ENCODE measurements at regions not wholly inside any gene's neighbourhood (a gene's known extent, or its start where the extent isn't known, plus 50 kb on each side); places are given as distances from the start of the nearest gene placed in this dataset.
"Not testable (repeated sequence)": the region's sequence is repeated elsewhere in the genome, so short reads cannot be mapped to it uniquely, and the experiment has no call there.

GRCh38 chr5:23895614-23896013 is 388.2 kb downstream of the PRDM9 start:
- POLR2A ChIA-PET, result no interaction called here
- Histone ChIP-seq H3K4me1 (ENCODE audit: insufficient read depth, low read length) (no peaks in the 10 kb centered on the region), H3K4me3 (ENCODE audit: low read length) (no peak overlapping the region), H3K27ac (ENCODE audit: low read depth, low read length) (no peak overlapping the region), H3K9me3 (ENCODE audit: low read length) (no peaks in the 10 kb centered on the region), H3K27me3 (ENCODE audit: insufficient read depth, low read length, poor library complexity, severe bottlenecking) (no peaks in the 10 kb centered on the region), H3K36me3 (ENCODE audit: insufficient read depth, low read length) (no peaks in the 10 kb centered on the region)
- Mint-ChIP-seq H3K4me1 (no peaks in the 10 kb centered on the region), H3K4me3 (no peak overlapping the region), H3K36me3 (no peaks in the 10 kb centered on the region), H3K27ac (no peak overlapping the region), H3K27me3 (no peaks in the 10 kb centered on the region), H3K9me3 (peaks cover 0 to 25% (median 6%) of the 10 kb centered on the region in 5 donors)
- CTCF ChIA-PET, result no interaction called here
- DNase-seq, result no peak

DNA sequence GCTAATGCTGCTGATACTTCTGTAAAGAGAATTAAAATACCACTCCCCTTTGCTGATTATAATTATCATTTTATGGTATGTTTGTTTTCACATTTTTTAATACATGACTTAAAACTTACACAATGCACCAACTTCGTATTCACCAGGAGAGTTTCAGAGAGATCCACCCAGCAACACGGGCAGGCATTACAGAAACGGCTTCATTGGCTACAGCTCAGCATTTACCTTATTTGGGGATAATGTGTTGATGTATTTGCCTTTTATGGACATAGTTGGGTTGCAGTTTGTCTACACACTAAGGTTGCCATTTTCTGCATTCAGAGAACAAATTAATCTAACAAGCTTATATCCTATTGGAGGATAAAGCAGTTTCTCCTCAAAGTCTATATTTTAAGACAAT is 423.6 kb downstream of the PRDM9 start:
- no peaks in the 10 kb centered on the region for H3K4me1 ChIP-seq (ENCODE audit: insufficient read depth, low read length)
- no peaks in the 10 kb centered on the region for H3K36me3 ChIP-seq (ENCODE audit: insufficient read depth, low read length)
- POLR2A ChIA-PET, result no interaction called here
- Mint-ChIP-seq H3K36me3 (no peaks in the 10 kb centered on the region), H3K27me3 (no peaks in the 10 kb centered on the region), H3K9me3 (peaks cover 7 to 23% (median 11%) of the 10 kb centered on the region in 5 donors), H3K4me1 (no peaks in the 10 kb centered on the region), H3K4me3 (no peak overlapping the region), H3K27ac (no peak overlapping the region)
- CTCF ChIA-PET, result no interaction called here
- H3K4me3 ChIP-seq (ENCODE audit: low read length), result no peak overlapping the region
- no peaks in the 10 kb centered on the region for H3K9me3 ChIP-seq (ENCODE audit: low read length)
- no peak overlapping the region for H3K27ac ChIP-seq (ENCODE audit: low read depth, low read length)
- no peaks in the 10 kb centered on the region for H3K27me3 ChIP-seq (ENCODE audit: insufficient read depth, low read length, poor library complexity, severe bottlenecking)
- no peak for DNase-seq

DNA sequence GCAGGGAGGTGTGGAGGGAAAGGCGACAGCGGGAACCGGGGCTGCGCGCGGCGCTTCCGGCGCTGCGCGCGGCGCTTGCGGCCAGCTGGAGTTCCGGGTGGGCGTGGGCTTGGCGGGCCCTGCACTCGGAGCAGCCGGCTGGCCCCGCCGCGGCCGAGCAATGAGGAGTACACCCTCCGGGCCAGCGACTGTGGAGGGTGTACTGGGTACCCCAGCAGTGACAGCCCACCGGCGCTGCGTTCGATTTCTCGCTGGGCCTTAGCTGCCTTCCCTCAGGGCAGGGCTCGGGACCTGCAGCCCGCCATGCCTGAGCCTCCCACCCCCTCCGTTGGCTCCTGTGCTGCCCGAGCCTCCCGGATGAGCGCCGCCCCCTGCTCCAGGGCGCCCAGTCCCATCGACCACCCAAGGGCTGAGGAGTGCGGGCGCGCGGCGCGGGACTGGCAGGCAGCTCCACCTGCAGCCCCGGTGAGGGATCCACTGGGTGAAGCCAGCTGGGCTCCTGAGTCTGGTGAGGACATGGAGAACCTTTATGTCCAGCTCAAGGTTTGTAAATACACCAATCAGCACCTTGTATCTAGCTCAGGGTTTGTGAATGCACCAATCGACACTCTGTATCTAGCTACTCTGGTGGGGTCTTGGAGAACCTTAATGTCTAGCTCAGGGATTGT is 444.0 kb downstream of the PRDM9 start:
- H3K27me3 ChIP-seq (ENCODE audit: insufficient read depth, low read length, poor library complexity, severe bottlenecking); POLR2A ChIA-PET; H3K36me3 Mint-ChIP-seq; H3K36me3 ChIP-seq (ENCODE audit: insufficient read depth, low read length); H3K4me1 ChIP-seq (ENCODE audit: insufficient read depth, low read length); H3K27ac ChIP-seq (ENCODE audit: low read depth, low read length); H3K4me1 Mint-ChIP-seq; H3K9me3 ChIP-seq (ENCODE audit: low read length); H3K27me3 Mint-ChIP-seq; H3K4me3 ChIP-seq (ENCODE audit: low read length): not testable (repeated sequence)
- H3K9me3 Mint-ChIP-seq, result peaks cover 8 to 45% (median 34%) of the 10 kb centered on the region in 5 donors
- CTCF ChIA-PET, result interaction anchor here (1.2 kb wide), 1 partner anchor 74 kb away, joined by 3 read pairs; no protein-coding TSS in a partner anchor
- peak overlapping the region in 1 of 8 donors; percentile 22 for H3K27ac Mint-ChIP-seq
- H3K4me3 Mint-ChIP-seq, result peak overlapping the region in 4 of 7 donors; percentile 49 to 80 (median 74)
- DNase-seq, result peak in 1 of 5 donors; percentile 51

GRCh38 chr5:23963449-23963848 is 456.0 kb downstream of the PRDM9 start:
- H3K9me3 Mint-ChIP-seq, result peaks cover 3 to 25% (median 18%) of the 10 kb centered on the region in 5 donors
- POLR2A ChIA-PET, result no interaction called here

GRCh38 chr5:23977365-23977764 is 470.0 kb downstream of the PRDM9 start:
- Histone ChIP-seq H3K27me3 (ENCODE audit: insufficient read depth, low read length, poor library complexity, severe bottlenecking) (no peaks in the 10 kb centered on the region), H3K4me3 (ENCODE audit: low read length) (no peak overlapping the region), H3K27ac (ENCODE audit: low read depth, low read length) (no peak overlapping the region), H3K4me1 (ENCODE audit: insufficient read depth, low read length) (no peaks in the 10 kb centered on the region), H3K36me3 (ENCODE audit: insufficient read depth, low read length) (no peaks in the 10 kb centered on the region), H3K9me3 (ENCODE audit: low read length) (peaks cover 7% of the 10 kb centered on the region)
- peaks cover 13 to 52% (median 23%) of the 10 kb centered on the region in 5 donors for H3K9me3 Mint-ChIP-seq
- ChIA-PET POLR2A (no interaction called here), CTCF (no interaction called here)
- no peak for DNase-seq
- H3K4me3 Mint-ChIP-seq, result no peak overlapping the region
- no peaks in the 10 kb centered on the region for H3K4me1 Mint-ChIP-seq
- no peaks in the 10 kb centered on the region for H3K27me3 Mint-ChIP-seq
- no peaks in the 10 kb centered on the region for H3K36me3 Mint-ChIP-seq
- no peak overlapping the region for H3K27ac Mint-ChIP-seq

More at GRCh38 chr5:23963449-23963848, 456.0 kb downstream of the PRDM9 start:
- Histone ChIP-seq H3K27me3 (ENCODE audit: insufficient read depth, low read length, poor library complexity, severe bottlenecking) (no peaks in the 10 kb centered on the region), H3K27ac (ENCODE audit: low read depth, low read length) (no peak overlapping the region), H3K4me3 (ENCODE audit: low read length) (no peak overlapping the region), H3K36me3 (ENCODE audit: insufficient read depth, low read length) (no peaks in the 10 kb centered on the region), H3K9me3 (ENCODE audit: low read length) (no peaks in the 10 kb centered on the region), H3K4me1 (ENCODE audit: insufficient read depth, low read length) (no peaks in the 10 kb centered on the region)
- Mint-ChIP-seq H3K27me3 (no peaks in the 10 kb centered on the region), H3K4me1 (no peaks in the 10 kb centered on the region), H3K27ac (no peak overlapping the region), H3K36me3 (no peaks in the 10 kb centered on the region), H3K4me3 (no peak overlapping the region)
- DNase-seq, result no peak
- CTCF ChIA-PET, result no interaction called here

DNA sequence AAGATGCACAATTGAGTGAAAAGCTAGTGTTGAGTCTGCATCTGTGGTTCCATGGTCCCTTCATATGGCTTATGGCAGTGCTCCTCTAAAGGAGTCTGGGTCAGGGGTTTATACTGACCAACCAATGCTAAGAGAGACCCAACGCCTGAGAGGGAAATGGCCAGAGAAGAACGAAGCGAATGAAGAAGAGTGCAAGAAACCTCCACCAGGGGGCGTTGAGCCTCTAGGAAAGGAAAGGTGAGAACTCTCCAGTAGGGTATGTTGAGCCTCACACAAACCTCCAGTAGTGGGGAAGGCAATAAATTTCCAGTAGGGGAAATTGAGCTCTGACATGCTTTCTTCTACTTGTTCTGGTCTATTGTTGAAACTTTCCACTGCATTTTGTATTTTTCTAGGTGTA is 470.6 kb downstream of the PRDM9 start:
- ChIA-PET POLR2A (no interaction called here), CTCF (no interaction called here)
- H3K27ac ChIP-seq (ENCODE audit: low read depth, low read length), result no peak overlapping the region
- Mint-ChIP-seq H3K36me3 (no peaks in the 10 kb centered on the region), H3K27ac (no peak overlapping the region), H3K27me3 (no peaks in the 10 kb centered on the region), H3K4me3 (no peak overlapping the region), H3K4me1 (no peaks in the 10 kb centered on the region), H3K9me3 (peaks cover 14 to 48% (median 23%) of the 10 kb centered on the region in 5 donors)
- H3K36me3 ChIP-seq (ENCODE audit: insufficient read depth, low read length), result no peaks in the 10 kb centered on the region
- H3K4me1 ChIP-seq (ENCODE audit: insufficient read depth, low read length), result no peaks in the 10 kb centered on the region
- no peak for DNase-seq
- H3K9me3 ChIP-seq (ENCODE audit: low read length), result peaks cover 7% of the 10 kb centered on the region
- H3K4me3 ChIP-seq (ENCODE audit: low read length), result no peak overlapping the region
- H3K27me3 ChIP-seq (ENCODE audit: insufficient read depth, low read length, poor library complexity, severe bottlenecking), result no peaks in the 10 kb centered on the region

- Mint-ChIP-seq H3K27ac (no peak overlapping the region), H3K9me3 (peaks cover 4 to 28% (median 12%) of the 10 kb centered on the region in 5 donors), H3K36me3 (no peaks in the 10 kb centered on the region), H3K4me3 (no peak overlapping the region), H3K4me1 (no peaks in the 10 kb centered on the region), H3K27me3 (no peaks in the 10 kb centered on the region)
- Histone ChIP-seq H3K4me1 (ENCODE audit: insufficient read depth, low read length) (no peaks in the 10 kb centered on the region), H3K36me3 (ENCODE audit: insufficient read depth, low read length) (no peaks in the 10 kb centered on the region), H3K27me3 (ENCODE audit: insufficient read depth, low read length, poor library complexity, severe bottlenecking) (no peaks in the 10 kb centered on the region), H3K9me3 (ENCODE audit: low read length) (no peaks in the 10 kb centered on the region), H3K27ac (ENCODE audit: low read depth, low read length) (no peak overlapping the region), H3K4me3 (ENCODE audit: low read length) (no peak overlapping the region)
- CTCF ChIA-PET, result no interaction called here
- no peak for DNase-seq
- POLR2A ChIA-PET, result no interaction called here
These were observed 484.0 kb downstream of the PRDM9 start for GRCh38 chr5:23991406-23991805.

DNA sequence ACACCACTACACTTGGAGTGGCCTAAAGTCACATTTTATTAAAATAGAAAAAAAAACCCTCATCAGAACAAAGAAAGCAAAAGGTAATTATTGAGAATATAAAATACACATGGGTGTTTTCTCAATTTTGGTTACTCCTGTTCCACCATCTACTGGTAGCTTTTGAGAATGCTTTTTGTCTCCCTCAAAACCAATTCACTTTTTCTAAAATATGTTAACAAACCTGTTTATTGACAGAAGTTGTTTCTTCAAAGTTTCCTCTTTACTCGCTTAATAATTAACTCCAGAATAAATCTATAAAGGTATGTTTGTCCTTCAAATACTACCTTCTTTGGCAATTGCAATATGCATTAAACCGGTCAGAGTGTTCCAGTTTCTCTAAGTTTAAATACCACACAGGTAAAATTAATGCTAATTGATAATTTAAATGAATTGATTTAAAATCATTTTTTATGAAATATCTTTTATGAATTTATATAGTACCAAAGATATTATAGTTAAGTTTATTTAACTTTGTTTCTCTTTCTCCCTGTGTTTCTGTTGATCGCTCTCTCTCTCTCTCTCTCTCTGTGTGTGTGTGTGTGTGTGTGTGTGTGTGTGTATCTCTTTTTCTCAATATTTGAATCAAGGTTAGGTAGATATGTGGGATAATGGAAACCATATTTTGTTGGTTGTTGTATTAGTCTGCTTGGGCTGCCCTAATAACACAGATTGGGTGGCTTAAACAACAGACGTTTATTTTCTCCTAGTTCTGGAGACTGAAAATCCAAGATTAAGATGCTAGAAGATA is 487.4 kb downstream of the PRDM9 start:
- H3K36me3 Mint-ChIP-seq, result peaks cover 0 to 1% (median 0%) of the 10 kb centered on the region in 3 donors
- ChIA-PET POLR2A (no interaction called here), CTCF (no interaction called here)
- Histone ChIP-seq H3K4me1 (ENCODE audit: insufficient read depth, low read length) (no peaks in the 10 kb centered on the region), H3K27ac (ENCODE audit: low read depth, low read length) (no peak overlapping the region), H3K36me3 (ENCODE audit: insufficient read depth, low read length) (no peaks in the 10 kb centered on the region), H3K27me3 (ENCODE audit: insufficient read depth, low read length, poor library complexity, severe bottlenecking) (no peaks in the 10 kb centered on the region), H3K9me3 (ENCODE audit: low read length) (no peaks in the 10 kb centered on the region), H3K4me3 (ENCODE audit: low read length) (no peak overlapping the region)
- DNase-seq, result no peak
- H3K4me3 Mint-ChIP-seq, result no peak overlapping the region
- no peak overlapping the region for H3K27ac Mint-ChIP-seq
- no peaks in the 10 kb centered on the region for H3K27me3 Mint-ChIP-seq
- H3K9me3 Mint-ChIP-seq, result peaks cover 10 to 24% (median 11%) of the 10 kb centered on the region in 5 donors
- no peaks in the 10 kb centered on the region for H3K4me1 Mint-ChIP-seq

Measured in CD8-positive, alpha-beta memory T cell (primary cell).